EH (cell line): ENCODE measurements at regions not wholly inside any gene's neighbourhood (a gene's known extent, or its start where the extent isn't known, plus 50 kb on each side); places are given as distances from the start of the nearest gene placed in this dataset.

Source experiments
- DNase-seq: peaks from one replicate; pipeline ENCODE4 v3.0.0-alpha.2; 2015; ENCODE audit warnings: low read depth

DNA sequence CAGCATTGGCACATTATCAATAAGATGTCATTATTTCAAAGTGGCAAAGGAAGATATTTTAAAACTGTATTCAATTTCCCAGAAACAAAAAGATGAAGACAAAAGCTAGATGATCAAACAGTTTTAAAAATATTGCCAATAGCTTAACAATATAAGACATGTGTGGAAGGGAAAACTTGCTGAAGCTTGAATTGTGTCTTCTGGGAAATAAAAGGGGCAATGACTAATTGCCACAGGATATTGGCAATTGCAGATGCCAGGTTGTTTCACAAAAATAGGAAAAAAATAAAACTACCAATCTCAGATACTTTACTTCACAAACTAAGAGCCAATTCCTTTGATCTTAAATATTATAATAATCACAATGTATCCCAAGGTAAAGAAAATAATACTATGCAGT lies 679.8 kb upstream of the ADAMTS5 start:
- DNase-seq: no peak

DNA sequence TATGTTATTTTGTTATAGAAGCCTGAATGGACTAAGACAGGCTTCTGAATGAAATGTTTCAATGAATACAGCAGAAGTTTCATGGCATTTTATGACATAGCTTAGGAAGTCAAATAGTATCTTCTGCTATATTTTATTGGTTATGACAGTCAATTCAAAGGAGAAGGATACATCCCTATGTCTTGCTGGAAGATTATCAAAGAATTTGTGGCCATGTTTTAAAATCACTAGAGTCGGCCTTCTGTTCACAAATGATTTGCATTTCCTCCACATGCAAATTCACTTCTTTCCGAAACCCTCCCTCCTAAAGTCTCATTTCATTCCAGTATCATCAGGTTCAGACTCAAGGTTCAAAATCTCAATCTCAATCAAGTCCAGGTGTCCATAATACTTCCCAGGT lies 679.2 kb upstream of the ADAMTS5 start:
- no peak for DNase-seq

DNA sequence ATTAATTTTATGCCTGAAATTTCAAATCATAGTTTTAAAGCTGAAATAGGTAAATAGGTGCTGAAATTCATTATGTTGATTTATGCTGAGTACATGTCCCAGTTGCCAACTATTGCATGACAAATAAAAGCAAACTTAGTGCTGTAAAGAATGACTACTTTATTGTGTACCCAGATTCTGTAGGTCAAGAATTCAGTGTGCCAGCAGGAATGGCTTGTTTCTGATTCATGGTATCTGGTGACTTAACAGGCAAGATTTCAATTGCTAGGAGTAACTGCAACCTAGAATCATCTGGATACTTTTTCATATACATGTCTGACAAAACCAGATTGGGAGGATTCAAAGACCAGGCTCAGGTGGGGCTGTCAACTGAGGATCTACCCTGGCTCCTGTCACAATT lies 678.4 kb upstream of the ADAMTS5 start:
- peak; percentile 40 for DNase-seq

DNA sequence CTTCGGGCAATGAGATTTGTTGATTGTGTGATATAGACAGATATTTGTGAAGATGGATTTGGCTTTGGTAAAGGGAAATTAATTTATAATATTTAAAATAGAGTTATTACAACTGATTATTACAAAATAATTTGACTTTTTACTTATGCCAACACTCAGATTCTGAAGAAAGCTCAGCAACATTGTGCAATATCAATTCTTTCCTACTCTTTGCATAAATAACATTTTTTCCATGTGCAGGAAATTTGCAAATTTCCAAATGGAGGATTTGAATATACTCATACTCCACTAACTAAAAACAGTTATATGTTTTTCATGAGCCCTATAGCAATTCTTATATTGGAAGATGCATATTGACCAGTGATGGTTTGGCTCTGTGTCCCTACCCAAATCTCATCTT lies 676.4 kb upstream of the ADAMTS5 start:
- no peak for DNase-seq

DNA sequence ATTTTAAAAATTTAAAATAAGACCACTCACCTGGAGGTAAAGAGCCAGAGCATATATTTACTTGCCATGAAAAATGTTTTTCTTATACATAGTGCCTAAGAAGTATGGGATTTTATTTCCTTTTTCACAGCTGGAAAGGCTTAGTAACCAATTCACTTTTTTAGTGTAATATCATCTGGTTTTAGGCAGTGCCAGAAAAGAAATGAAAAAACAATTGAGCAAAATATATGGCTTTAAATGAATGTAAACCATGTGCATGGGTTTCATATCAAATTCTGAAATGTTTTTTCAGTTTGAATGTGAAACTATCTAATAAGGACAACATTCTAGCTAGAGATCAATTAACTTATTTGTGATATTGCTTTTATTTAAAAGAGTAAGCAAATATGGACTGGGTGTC lies 672.4 kb upstream of the ADAMTS5 start:
- DNase-seq: no peak

DNA sequence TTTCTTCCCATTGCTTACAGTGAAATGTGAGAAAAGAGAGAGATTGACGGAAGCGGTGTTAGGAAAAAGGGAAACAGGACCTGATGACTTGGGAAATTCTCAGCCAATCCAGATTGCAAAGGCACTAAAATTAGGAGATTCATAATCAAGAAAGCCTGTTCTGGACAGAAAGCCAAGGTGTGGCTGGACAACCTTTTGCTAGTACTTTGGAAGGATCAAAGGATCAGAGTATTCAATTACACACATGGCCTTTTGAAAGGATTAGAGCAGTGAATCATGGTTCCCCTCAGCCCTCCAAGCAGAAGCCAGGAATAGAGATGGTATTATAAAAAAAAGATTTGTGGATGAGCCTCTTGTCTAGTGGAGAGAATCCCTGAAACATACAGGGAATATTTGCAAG lies 669.8 kb upstream of the ADAMTS5 start:
- no peak for DNase-seq

DNA sequence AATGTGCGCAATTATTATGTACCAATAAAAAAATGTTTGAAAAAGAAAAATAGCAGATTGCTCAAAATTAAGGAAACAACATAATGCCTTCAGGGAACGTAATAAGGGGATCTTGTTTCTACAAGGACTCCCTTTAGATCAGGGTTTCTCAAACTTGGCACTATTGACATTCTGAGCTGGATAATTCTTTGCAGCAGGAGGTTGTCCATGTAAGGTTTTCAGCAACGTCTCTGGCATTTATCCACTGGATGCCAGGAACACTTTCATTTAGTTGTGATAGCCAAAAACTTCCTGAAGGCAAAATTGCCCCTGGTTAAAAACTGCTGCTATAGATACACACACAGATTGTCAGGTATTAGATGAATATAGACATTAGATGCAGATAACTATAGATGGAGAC lies 666.7 kb upstream of the ADAMTS5 start:
- DNase-seq: peak; percentile 34

DNA sequence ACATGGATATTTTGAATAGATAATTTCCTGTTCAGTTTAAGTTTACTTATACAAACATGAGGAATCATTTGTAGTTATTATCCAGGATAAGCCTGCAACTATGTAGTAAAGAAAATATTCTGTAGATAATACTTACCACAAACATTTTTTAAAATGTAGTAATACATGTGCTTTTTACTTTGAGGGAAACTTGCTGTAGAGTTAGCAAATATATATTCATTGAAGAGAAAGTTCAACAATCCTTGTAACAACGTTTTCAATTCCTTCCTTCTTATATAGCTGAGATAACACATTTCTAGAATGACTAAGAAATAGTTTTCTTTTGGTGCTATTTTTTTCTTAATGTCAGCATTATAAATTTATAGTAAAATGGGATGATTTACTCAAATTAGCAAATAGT lies 664.6 kb upstream of the ADAMTS5 start:
- peak; percentile 64 for DNase-seq

DNA sequence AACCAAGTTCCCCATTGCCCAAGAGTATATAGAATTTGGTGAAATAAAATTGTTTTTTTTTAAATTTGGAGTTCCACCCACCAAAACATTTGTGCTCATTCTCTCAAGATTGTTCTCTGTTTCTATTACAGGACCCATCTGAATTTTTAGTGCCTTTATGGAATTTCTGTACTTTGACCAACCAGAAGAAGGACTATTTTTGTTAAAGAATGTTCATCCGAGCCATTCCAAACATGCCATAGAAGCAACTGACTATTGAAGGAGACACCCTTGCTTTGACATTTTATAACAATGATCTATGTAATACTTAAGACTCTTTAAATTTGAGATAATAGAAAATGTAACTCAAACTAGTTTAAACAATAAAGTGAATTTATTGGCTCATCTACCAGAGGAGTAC lies 655.7 kb upstream of the ADAMTS5 start:
- DNase-seq: peak; percentile 55

DNA sequence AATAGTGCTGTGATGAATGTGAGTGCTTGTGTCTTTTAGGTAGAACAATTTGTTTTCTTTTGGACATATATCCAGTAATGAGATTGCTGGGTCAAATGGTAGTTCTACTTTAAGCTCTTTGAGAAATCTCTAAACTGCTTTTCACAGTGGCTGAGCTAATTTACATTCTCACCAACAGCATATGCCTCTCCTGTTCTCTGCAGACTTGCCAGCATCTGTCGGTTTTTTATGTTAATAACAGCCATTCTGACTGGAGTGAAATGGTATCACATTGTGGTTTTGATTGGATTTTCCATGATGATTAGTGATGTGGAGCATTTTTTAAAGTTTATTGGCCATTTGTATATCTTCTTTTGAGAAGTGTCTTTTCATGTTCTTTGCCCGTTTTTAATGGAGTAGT lies 647.3 kb upstream of the ADAMTS5 start:
- DNase-seq: no peak

DNA sequence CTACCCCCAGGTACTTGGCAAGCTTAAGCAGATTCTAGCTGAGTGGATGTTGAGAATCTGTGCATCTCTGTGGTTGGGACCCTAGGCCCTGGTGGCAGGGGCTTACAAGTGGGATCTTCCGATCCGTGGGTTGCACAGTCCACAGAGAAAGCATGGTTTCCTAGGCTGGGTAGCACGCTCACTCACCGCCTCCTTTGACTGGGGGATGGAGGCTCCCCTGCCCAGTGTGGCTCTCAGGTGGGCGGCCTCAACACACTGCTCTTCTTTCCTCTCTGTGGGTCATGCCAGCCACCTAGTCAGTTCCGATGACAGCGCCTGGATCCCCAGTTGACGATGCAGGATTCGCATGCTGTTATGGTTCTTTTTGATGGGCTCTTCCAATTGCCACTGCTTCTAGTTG lies 639.5 kb upstream of the ADAMTS5 start:
- DNase-seq: no peak

DNA sequence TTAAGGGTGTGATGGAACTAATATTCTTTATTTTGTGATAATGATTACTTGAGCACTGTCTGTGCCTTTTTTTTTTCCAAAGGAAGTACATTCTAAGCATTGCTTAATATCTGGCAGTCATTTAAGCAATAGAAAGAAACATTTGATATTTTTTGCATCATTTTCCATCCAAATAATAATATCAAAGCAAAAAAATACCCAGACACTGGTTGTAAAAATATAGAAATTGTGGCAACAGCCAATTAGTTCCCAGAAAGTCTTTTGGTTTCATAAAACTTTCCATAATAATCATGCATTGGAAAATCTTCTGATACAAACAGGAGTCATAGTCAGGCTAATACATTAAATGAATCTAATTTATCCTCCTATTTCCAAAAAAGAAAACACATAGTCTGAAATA lies 629.3 kb upstream of the ADAMTS5 start:
- no peak for DNase-seq

DNA sequence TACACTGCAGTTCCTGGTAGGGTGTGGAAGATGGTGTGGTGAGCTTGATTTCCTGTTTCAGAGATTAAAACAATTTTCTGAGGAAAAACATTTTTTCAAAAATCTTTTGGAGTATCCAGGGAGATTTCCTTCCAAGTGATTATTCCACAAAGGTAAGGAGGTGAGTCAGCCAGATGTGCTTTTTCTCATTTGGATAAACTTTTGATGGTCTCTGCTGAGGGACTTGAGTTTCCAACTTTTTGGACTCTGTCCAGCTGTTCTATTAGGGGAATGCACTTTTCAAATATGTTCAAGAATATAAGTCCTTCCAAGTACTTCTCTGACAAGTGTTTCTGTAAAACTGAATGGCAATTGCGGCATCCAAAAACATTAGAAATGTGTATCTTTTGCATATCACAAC lies 628.8 kb upstream of the ADAMTS5 start:
- DNase-seq: no peak

DNA sequence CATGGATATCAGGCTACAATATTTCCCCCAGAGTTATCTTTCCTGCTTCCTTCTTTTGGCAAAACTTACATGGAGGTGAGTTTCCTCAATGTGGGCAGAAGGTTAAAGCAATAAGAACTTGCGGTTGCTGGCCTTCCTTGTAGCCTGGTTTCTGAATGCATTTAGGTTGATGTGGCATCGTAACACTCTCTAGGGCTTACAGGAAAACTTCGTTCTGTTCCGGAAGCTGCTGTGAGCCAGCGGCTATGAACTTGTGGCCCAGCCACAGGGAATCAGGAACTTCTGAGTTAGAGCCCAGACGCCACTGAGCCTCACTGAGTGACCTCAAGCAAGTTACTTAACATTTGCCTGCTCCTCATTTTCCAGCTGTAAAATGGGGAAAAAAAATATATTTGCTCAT lies 623.4 kb upstream of the ADAMTS5 start:
- peak; percentile 4 for DNase-seq

DNA sequence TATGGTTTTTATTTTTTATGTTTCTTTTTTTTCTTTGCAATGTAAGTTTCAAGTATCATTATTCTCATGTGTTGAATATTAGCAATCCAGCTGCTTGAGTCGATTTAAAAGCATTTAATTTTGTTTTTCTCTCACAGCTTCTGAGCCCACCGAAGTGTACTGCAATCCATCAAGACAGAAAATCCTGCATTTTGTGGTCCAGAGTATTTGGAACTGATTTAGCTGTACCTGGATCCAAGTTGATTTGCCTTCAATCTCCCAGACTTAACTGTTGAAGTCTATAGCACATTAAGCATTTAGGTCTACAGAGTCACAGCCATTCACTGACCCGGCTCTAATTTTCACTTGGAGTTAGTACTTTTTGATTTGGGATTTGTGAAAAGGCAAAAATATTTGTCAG lies 622.9 kb upstream of the ADAMTS5 start:
- DNase-seq: no peak

DNA sequence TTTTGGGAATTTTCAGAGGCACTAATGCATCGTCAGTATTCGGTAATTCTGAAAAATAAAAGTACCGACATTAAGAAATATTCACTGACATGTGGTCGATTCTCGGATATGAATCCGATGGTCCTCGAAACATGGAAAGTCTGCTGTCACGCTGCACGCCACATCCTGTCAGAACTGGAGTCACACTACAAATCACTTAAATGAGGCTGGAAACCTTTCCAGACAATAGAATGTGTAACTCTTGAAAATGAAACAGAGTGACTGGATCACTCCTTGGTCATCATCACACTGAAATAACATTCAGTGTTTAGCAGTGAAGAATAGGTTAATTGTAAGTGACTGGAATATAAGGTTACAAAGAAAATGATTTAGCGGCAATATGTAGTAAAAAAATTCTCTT lies 620.1 kb upstream of the ADAMTS5 start:
- DNase-seq: no peak

DNA sequence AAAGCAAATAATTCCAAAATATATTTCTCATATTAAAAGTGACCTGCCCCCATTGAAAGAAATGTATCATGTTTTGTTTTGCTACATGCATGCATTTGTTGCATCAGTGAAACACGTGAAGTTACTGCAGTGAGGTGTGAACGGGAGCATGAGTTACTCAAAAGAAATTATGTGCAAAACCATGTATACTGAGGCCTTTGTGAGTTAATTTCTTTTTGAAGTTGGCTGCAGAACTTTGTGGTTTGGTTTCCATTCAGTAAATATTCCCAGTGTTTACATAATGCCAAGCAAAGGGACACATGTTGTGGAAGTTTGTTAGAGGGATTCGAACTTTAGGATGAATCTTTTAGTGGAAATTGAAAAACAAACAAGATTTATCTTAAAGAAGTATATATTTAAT lies 619.4 kb upstream of the ADAMTS5 start:
- no peak for DNase-seq

DNA sequence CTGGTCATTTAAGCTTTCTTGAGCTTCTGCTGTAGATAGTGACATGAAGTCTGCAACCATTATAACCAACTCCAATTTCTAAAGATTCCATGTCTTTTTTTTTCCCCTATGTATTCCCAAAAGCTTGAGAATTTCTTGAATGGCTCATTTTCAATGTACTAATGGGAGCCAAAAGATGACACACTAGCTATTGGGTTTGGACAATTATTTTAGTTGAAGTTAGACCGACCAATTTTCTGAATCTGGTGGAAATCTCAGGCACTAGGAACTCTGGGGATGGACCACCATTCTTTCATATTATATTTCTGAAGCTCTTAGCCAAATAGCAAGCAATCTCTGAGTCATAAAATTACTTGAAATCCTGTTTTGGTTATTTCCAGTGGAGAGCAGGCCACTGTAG lies 617.4 kb upstream of the ADAMTS5 start:
- no peak for DNase-seq

DNA sequence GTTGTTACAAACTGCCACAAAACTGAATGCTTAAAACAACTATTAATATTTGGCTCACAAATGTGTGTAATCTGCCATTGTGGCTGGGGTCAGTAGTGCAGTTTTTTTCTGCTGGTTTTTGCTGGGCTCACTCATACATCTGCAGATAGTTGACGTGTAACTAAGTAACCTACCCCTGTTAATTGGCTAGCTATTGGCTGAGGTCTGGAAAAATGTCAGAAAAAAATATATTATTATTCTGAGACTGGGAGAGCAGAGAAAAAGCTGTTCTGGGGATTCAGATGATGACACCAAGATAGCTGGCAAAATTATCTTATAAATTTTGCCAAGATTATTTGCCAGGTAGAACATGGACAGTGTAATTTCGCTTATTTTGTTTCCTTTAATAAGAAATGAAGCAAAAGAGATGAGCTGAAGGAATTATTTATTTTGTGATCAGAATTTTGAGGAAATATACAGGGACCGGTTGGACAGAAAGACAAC lies 616.1 kb upstream of the ADAMTS5 start:
- peak; percentile 6 for DNase-seq

DNA sequence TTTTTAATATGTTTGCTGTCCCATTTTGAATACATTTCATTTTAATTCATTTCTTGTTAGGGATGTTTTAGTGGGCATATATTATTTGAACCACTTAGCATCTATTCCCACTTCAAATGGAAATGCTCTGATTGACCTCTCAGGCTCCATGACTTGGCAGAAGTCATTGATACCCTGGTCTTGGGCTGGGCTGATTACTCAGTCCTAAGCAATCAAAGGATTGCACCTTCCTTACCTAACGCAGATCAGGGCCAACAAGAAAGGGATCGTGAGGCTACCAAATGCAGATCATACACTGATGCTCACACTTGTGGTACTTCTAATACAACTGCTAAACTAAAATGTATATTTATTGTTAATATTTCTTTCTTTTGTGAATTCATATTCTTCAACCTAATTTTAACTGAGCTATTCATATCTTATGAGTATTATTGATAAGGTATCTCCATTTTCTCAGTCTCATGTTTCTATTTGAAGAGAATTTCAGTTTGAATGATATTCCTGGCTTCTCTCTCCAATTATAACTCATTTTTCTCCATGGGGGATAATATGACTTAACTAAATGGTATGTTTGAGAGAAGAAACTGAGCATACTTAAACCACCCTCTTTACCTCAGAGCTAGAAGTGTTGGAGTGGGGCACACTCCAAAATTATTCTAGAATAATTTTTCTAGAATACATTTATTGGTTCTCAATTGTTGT lies 615.5 kb upstream of the ADAMTS5 start:
- peak; percentile 20 for DNase-seq

DNA sequence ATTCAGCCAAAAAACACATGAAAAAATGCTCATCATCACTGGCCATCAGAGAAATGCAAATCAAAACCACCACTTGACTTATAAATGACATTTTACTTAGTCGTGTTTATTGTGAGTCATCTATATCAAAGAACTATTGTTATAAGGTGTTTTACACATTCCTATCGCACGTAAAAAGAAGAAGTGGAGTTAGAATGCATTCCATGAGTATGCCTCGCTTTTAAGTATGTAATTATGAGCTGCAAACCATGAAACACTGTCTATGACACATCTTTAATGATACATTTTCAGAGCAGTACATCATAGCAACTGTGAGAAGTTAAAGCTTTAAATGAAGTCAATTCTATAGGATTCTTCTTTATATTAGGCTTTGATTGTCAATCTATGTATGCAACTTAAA lies 614.3 kb upstream of the ADAMTS5 start:
- DNase-seq: peak; percentile 54

DNA sequence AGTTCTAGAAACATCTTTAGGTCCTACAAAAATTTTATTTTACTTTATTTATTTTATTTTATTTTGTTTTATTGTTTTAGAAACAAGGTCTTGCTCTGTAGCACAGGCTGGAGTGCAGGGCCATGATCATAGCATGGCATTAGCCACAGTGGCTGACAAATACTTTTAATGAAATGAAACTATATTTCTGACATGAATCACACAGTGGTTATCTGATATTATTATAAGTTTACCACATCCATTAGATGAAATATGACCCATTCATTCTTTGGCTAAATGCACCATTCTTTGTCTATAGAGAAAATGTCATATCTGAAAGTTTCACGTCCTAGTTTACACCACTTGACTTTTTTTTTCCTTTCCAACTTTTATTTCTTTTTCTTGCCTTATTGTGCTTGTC lies 613.4 kb upstream of the ADAMTS5 start:
- peak; percentile 72 for DNase-seq

DNA sequence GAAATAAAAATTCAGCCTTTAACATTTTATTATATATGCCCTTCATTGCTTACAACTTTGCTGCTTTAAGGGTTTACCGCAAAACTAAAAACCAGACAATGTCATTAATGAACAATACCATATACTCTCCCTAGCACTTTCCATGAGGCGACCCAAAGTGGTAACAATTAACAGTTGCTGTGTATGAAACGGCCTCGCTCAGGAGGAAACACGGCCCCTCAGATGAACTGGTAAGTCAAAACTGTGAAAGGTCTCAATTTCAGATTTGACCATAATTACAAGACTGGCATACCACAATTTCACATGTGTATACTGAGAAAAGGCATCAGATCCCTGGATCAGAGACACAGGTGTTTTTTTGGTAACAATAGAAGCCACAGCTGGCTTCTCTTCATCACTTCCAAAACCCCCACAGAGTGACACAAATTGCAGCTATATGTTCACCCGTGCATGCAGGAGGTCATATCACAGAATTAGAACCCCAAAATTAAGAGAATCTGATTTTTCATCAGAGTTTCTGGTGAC lies 611.9 kb upstream of the ADAMTS5 start:
- DNase-seq: no peak

DNA sequence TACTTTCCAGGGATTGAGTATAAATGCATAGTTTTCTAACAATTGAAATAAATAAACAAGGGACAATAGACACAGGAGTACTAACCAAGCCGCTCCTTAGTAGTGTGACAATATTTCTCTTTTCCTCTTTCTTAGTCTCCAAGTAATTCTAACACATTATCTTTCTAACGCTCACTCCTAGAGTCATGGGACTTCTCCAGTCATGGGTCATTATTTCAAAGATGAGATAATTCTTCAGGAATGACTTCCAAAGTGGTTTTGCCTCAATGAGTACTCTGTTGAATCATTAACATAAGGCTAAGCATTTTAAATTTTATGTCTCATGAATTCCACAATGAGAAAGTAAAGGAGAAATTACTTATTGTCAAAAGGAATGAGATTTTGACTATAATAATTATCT lies 605.8 kb upstream of the ADAMTS5 start:
- peak; percentile 93 for DNase-seq
